ENCODE measurements at regions not wholly inside any gene's neighbourhood (a gene's known extent, or its start where the extent isn't known, plus 50 kb on each side); places are given as distances from the start of the nearest gene placed in this dataset.

DNA sequence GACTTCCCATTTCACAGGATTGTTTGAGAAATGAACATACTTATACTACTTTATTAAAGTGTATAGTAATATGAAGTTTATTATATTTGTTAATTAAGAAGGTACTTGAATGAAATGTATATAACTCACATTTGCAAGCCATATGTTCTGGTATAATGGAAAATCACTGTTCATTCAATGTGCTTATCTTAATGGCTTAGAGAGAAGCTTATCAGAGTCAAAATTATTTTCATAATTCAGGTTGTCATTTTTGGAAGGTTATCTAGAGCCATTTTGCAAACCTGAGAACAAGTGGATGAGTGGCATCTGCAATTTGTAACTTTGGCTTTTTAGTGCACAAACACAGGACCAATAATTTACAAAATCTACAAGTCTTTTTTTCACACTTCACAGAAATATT lies 621.0 kb downstream of the ARL4A start:
- ChIA-PET RAD21 (ENCODE audit: unreplicated experiment) (no interaction called here), SMC1A (ENCODE audit: uncharacterized antibody, unreplicated experiment) (no interaction called here), POLR2A (no interaction called here), CTCF (no interaction called here)
- in situ Hi-C loops (cut with MboI): no loop called here
- no peak overlapping the region for H3K27ac ChIP-seq (ENCODE audit: control insufficient read depth, insufficient read depth)
- BruUV-seq (replicated peaks): no TSS peak
- H3K9ac ChIP-seq (ENCODE audit: control insufficient read depth, insufficient read depth, low read length): no peak overlapping the region
- H3K79me2 ChIP-seq (ENCODE audit: control insufficient read depth, insufficient read depth, low read length): no peaks in the 10 kb centered on the region
- TF ChIP-seq FOS (IDR thresholded peaks at IDR 0.05; ENCODE audit: borderline replicate concordance, extremely low read depth, insufficient read length) (no peak), RELA (IDR thresholded peaks at IDR 0.05; ENCODE audit: borderline replicate concordance, partially characterized antibody) (no peak), IKZF2 (IDR thresholded peaks at IDR 0.05) (no peak), SUZ12 (IDR thresholded peaks at IDR 0.05; ENCODE audit: unreplicated experiment) (no peak)
- TF ChIP-seq, protein P1, sequence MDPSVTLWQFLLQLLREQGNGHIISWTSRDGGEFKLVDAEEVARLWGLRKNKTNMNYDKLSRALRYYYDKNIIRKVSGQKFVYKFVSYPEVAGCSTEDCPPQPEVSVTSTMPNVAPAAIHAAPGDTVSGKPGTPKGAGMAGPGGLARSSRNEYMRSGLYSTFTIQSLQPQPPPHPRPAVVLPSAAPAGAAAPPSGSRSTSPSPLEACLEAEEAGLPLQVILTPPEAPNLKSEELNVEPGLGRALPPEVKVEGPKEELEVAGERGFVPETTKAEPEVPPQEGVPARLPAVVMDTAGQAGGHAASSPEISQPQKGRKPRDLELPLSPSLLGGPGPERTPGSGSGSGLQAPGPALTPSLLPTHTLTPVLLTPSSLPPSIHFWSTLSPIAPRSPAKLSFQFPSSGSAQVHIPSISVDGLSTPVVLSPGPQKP (IDR thresholded peaks at IDR 0.05; ENCODE audit: low read depth, low read length): no peak
- no peak overlapping the region for H3K4me2 ChIP-seq (ENCODE audit: control insufficient read depth, insufficient read depth)
- no peak overlapping the region for H2AFZ ChIP-seq (ENCODE audit: control insufficient read depth, low read depth, low read length)
- no peak for DNase-seq (ENCODE audit: low read depth, low spot score)
- no peak overlapping the region for H3K4me3 ChIP-seq
- H3K4me1 ChIP-seq (ENCODE audit: control insufficient read depth, insufficient read depth, low read length): no peaks in the 10 kb centered on the region
- intact Hi-C loops (cut with micrococcal nuclease; ENCODE audit: unreplicated experiment): no loop called here
- no peak for FAIRE-seq
- H3K36me3 ChIP-seq (ENCODE audit: control insufficient read depth in 2 of 2, insufficient read depth in 2 of 2, low read length in 1 of 2): no peaks in the 10 kb centered on the region
- H4K20me1 ChIP-seq (ENCODE audit: control insufficient read depth, insufficient read depth): no peaks in the 10 kb centered on the region
- no peak for ATAC-seq
- no peaks in the 10 kb centered on the region for H3K9me3 ChIP-seq (replicated peaks; ENCODE audit: control insufficient read depth, insufficient read depth, low read length)
- no peaks in the 10 kb centered on the region for H3K27me3 ChIP-seq (replicated peaks in 1 of 2; ENCODE audit: control insufficient read depth in 2 of 2, insufficient read depth in 2 of 2, low read length in 1 of 2)

DNA sequence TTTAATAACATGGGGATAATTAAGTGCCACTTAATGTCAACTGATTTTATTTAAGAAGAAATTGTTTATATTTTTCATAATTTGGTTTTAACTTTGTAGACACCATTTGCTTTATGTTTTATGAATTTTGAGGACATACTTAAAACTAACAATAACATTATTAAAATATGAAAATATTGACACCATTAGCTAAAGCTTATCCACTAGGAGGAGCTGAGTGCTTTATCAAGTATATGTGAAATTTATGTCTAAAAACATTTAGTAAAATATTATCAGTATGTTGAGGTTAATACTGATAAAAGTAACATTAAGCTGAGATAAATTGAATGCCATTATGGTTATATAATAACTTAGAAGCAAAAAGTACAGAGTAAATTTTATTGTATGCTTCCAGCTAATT lies 622.1 kb downstream of the ARL4A start:
- no peaks in the 10 kb centered on the region for H3K79me2 ChIP-seq (ENCODE audit: control insufficient read depth, insufficient read depth, low read length)
- H3K27ac ChIP-seq (ENCODE audit: control insufficient read depth, insufficient read depth): no peak overlapping the region
- H3K4me2 ChIP-seq (ENCODE audit: control insufficient read depth, insufficient read depth): no peak overlapping the region
- no peaks in the 10 kb centered on the region for H4K20me1 ChIP-seq (ENCODE audit: control insufficient read depth, insufficient read depth)
- no peak for ATAC-seq
- RAD21 ChIA-PET (ENCODE audit: unreplicated experiment): interaction anchor here (0.5 kb wide), 1 partner anchor 12 kb away, joined by 3 read pairs; no protein-coding TSS in a partner anchor
- H3K27me3 ChIP-seq (replicated peaks in 1 of 2; ENCODE audit: control insufficient read depth in 2 of 2, insufficient read depth in 2 of 2, low read length in 1 of 2): no peaks in the 10 kb centered on the region
- intact Hi-C loops (cut with micrococcal nuclease; ENCODE audit: unreplicated experiment) (no loop called here), in situ Hi-C loops (cut with MboI) (no loop called here)
- no TSS peak for BruUV-seq (replicated peaks)
- DNase-seq (ENCODE audit: low read depth, low spot score): no peak
- no peaks in the 10 kb centered on the region for H3K4me1 ChIP-seq (ENCODE audit: control insufficient read depth, insufficient read depth, low read length)
- POLR2A ChIA-PET: no interaction called here
- no peak overlapping the region for H3K4me3 ChIP-seq
- H3K36me3 ChIP-seq (ENCODE audit: control insufficient read depth in 2 of 2, insufficient read depth in 2 of 2, low read length in 1 of 2): no peaks in the 10 kb centered on the region
- SMC1A ChIA-PET (ENCODE audit: uncharacterized antibody, unreplicated experiment): no interaction called here
- CTCF ChIA-PET: interaction anchor here (1.0 kb wide), 1 partner anchor 48 kb away, joined by 3 read pairs; no protein-coding TSS in a partner anchor
- H3K9ac ChIP-seq (ENCODE audit: control insufficient read depth, insufficient read depth, low read length): no peak overlapping the region
- no peaks in the 10 kb centered on the region for H3K9me3 ChIP-seq (replicated peaks; ENCODE audit: control insufficient read depth, insufficient read depth, low read length)
- no peak for FAIRE-seq
- no peak overlapping the region for H2AFZ ChIP-seq (ENCODE audit: control insufficient read depth, low read depth, low read length)
- no peak for TF ChIP-seq STAT3 (IDR thresholded peaks at IDR 0.05; ENCODE audit: low read depth, low read length)
- TF ChIP-seq, protein P2, sequence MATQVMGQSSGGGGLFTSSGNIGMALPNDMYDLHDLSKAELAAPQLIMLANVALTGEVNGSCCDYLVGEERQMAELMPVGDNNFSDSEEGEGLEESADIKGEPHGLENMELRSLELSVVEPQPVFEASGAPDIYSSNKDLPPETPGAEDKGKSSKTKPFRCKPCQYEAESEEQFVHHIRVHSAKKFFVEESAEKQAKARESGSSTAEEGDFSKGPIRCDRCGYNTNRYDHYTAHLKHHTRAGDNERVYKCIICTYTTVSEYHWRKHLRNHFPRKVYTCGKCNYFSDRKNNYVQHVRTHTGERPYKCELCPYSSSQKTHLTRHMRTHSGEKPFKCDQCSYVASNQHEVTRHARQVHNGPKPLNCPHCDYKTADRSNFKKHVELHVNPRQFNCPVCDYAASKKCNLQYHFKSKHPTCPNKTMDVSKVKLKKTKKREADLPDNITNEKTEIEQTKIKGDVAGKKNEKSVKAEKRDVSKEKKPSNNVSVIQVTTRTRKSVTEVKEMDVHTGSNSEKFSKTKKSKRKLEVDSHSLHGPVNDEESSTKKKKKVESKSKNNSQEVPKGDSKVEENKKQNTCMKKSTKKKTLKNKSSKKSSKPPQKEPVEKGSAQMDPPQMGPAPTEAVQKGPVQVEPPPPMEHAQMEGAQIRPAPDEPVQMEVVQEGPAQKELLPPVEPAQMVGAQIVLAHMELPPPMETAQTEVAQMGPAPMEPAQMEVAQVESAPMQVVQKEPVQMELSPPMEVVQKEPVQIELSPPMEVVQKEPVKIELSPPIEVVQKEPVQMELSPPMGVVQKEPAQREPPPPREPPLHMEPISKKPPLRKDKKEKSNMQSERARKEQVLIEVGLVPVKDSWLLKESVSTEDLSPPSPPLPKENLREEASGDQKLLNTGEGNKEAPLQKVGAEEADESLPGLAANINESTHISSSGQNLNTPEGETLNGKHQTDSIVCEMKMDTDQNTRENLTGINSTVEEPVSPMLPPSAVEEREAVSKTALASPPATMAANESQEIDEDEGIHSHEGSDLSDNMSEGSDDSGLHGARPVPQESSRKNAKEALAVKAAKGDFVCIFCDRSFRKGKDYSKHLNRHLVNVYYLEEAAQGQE (IDR thresholded peaks at IDR 0.05; ENCODE audit: low read depth, low read length): no peak
- TF ChIP-seq MEF2B (IDR thresholded peaks at IDR 0.05; ENCODE audit: partially characterized antibody, poor library complexity, severe bottlenecking): no peak
- TF ChIP-seq BACH1 (IDR thresholded peaks at IDR 0.05; ENCODE audit: borderline replicate concordance): no peak
- no peak for TF ChIP-seq TCF7 (IDR thresholded peaks at IDR 0.05; ENCODE audit: borderline replicate concordance)
- TF ChIP-seq CHD1 (IDR thresholded peaks at IDR 0.05; ENCODE audit: low read depth, low read length): no peak
- no peak for TF ChIP-seq PAX8 (IDR thresholded peaks at IDR 0.05)
- no peak for TF ChIP-seq WRNIP1 (IDR thresholded peaks at IDR 0.05; ENCODE audit: borderline replicate concordance, low read depth, low read length)
- no peak for TF ChIP-seq YBX1 (IDR thresholded peaks at IDR 0.05)
- no peak for TF ChIP-seq EP300 (IDR thresholded peaks at IDR 0.05; ENCODE audit: borderline replicate concordance in 1 of 2, control insufficient read depth in 1 of 2, low read depth in 2 of 2, low read length in 2 of 2)
- no peak for TF ChIP-seq TCF3 (IDR thresholded peaks at IDR 0.05; ENCODE audit: borderline replicate concordance, insufficient read depth, low read depth, low read length)

Measured in GM12878 (cell line).